Bronchial epithelial cell (primary cell): ENCODE measurements at regions not wholly inside any gene's neighbourhood (a gene's known extent, or its start where the extent isn't known, plus 50 kb on each side); places are given as distances from the start of the nearest gene placed in this dataset.

Experiments
- DNase-seq: peaks from one replicate; pipeline ENCODE4 v3.0.0-alpha.2; 2010; ENCODE audit warnings: low read depth
- FAIRE-seq: peaks from 2 replicates; lab custom pipeline; 2011; peaks lifted over from hg19 to GRCh38; lab: Jason Lieb, UNC
- H3K27me3 ChIP-seq: 2 replicates; pipeline ENCODE4 v1.5.1; 2011; ENCODE audit warnings: low read length; ENCODE audit not compliant: control insufficient read depth, insufficient read depth
- H3K36me3 ChIP-seq: 2 replicates; pipeline ENCODE4 v1.5.1; 2011; ENCODE audit warnings: low read length; ENCODE audit not compliant: control insufficient read depth, insufficient read depth
- H3K4me3 ChIP-seq: 2 replicates; pipeline ENCODE4 v1.5.1; 2011; ENCODE audit warnings: mild to moderate bottlenecking, low read depth, low read length, control low read depth
- TF ChIP-seq, protein P1 (sequence below): IDR thresholded peaks from 2 replicates; pipeline ENCODE4 v1.5.1; 2011; ENCODE audit warnings: mild to moderate bottlenecking, moderate library complexity, low read length, control low read depth, inconsistent platforms; ENCODE audit not compliant: insufficient read depth, severe bottlenecking

DNA sequence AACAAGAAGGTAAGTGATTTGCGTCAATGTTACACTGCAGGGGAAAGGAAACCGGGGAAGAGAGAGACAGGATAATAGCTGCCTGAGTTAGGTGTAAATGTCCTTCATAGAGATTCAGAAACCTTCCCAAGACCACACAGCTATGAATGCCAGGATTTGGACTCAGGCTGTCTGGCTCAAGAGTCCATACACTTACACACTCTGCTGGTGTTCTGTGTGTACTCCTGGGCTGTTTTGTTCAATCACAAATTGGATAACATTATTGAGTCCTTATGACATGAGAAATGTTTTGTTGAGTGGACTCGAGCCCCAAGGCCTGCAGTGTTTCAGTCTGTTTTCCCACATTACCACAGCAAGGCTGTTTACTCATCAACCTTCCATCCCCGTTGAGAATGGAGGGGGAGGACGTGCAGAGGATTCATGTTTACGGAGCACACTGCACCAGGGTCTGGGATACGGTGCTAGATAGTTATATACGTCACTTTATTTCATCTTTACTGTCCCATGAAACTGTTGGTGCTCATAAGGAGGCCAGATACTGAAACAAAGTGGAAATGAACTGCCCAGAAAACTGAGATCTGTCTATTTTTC, 450.8 kb downstream of the HAPSTR1 start:
- H3K27me3 ChIP-seq, result no peaks in the 10 kb centered on the region
- no peaks in the 10 kb centered on the region for H3K36me3 ChIP-seq
- TF ChIP-seq, protein P1, sequence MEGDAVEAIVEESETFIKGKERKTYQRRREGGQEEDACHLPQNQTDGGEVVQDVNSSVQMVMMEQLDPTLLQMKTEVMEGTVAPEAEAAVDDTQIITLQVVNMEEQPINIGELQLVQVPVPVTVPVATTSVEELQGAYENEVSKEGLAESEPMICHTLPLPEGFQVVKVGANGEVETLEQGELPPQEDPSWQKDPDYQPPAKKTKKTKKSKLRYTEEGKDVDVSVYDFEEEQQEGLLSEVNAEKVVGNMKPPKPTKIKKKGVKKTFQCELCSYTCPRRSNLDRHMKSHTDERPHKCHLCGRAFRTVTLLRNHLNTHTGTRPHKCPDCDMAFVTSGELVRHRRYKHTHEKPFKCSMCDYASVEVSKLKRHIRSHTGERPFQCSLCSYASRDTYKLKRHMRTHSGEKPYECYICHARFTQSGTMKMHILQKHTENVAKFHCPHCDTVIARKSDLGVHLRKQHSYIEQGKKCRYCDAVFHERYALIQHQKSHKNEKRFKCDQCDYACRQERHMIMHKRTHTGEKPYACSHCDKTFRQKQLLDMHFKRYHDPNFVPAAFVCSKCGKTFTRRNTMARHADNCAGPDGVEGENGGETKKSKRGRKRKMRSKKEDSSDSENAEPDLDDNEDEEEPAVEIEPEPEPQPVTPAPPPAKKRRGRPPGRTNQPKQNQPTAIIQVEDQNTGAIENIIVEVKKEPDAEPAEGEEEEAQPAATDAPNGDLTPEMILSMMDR, result no peak
- DNase-seq, result no peak
- peak; percentile 7 for FAIRE-seq
- H3K4me3 ChIP-seq, result no peak overlapping the region

DNA sequence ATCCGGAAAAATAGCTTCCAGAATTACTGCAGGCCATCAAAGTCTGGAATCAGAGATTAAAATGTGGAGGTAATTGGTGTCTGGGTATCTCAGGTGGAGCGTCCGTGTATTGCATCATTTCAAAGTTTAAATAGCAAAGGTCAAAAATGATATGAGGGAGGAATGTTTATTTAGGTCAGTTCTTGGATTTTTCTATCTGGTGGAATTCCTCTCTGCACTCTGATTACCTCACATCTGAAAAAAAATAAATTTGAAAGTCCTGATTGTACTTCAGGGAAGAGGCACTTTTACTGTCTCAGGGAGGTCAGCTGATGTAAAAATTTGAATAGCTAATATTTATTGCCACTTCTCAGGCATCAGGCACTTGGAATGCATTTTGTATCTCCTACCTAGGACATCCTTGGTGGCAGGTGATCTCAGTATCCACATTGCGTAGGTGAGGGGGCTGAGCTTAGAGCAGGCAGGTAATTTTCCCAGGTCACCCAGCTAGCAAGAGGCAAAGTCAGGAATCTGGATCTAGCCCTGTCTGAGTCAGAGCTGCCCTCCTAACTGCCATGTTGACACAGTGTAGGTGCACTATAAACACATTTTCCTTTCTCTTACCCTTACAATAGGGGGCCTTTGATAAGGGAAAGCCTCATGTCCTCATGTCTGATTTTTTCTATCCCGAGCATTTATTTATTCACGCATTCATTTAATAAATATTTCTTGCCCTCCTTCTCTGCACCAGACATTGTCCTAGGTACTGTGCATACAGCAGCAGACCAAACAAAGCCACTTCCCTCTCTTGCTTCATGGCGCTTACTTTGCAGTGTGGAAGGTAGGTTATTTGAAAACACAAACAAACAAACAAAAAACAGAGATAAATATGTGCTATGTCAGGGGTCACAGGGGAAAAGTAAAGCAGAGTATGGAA, 454.3 kb downstream of the HAPSTR1 start:
- Histone ChIP-seq H3K27me3 (no peaks in the 10 kb centered on the region), H3K4me3 (no peak overlapping the region), H3K36me3 (no peaks in the 10 kb centered on the region)
- no peak for FAIRE-seq
- DNase-seq, result no peak
- TF ChIP-seq, protein P1, result no peak

DNA sequence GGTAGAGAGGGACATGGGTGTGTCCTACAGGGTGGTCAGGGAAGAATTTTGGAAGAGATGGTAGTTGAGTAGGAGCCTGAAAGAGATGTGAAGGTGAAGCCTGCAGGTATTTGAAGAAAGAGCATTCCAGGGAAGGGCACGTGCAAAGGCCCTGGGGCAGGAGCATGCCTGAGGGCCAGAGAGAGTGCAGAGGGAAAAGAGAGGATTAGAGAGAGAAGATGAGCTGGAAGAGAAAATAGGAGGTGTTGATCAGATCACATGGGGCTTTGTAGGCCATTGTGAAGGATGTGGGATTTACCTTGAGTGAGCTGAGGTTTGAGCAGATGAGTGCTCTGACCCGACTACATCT, 455.0 kb downstream of the HAPSTR1 start:
- no peak overlapping the region for H3K4me3 ChIP-seq
- DNase-seq, result no peak
- H3K36me3 ChIP-seq, result no peaks in the 10 kb centered on the region
- no peaks in the 10 kb centered on the region for H3K27me3 ChIP-seq
- no peak for FAIRE-seq
- TF ChIP-seq, protein P1, result no peak

DNA sequence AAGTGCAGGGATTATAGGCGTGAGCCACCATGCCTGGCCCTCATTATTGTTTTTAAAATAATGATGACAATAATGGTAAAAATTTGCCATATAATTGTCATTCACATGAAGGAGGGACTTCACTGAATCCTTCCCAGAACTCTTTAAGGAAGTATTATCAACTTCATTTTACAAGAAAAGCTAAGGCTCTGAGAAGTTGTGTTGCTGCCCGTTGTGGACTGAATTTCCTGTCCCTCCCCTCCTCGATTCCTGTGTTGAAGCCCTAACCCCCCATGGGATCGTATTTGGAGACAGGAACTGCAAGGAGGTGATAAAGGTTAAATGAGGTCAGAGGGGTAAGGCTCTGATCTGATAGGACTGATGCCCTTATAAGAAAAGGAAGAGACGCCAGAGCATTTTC, 458.0 kb downstream of the HAPSTR1 start:
- no peaks in the 10 kb centered on the region for H3K36me3 ChIP-seq
- no peak overlapping the region for H3K4me3 ChIP-seq
- TF ChIP-seq, protein P1, result no peak
- no peak for DNase-seq
- no peaks in the 10 kb centered on the region for H3K27me3 ChIP-seq
- FAIRE-seq, result no peak

DNA sequence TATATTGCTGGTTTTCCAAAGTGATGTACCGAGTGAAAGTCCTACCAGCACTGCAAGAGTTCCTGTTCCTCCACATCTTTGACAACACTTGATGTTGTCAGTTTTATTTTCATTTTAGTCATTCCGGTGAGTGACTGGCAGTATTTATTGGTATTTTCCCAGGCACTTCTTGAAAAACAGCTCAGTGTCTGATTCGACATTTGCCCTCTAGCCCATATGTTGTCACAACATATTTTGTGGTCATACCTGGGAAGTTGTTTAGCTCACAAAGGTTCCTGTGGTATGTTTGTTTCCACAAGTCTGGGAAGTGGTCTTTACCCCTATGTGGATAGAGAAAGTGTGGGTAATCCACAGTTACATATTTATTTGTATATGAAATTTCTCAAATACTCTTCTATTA, 463.6 kb downstream of the HAPSTR1 start:
- TF ChIP-seq, protein P1, result no peak
- FAIRE-seq (peak; percentile 13), DNase-seq (no peak)
- H3K36me3 ChIP-seq, result no peaks in the 10 kb centered on the region
- no peaks in the 10 kb centered on the region for H3K27me3 ChIP-seq
- no peak overlapping the region for H3K4me3 ChIP-seq
